HepG2 (cell line): ENCODE measurements at regions not wholly inside any gene's neighbourhood (a gene's known extent, or its start where the extent isn't known, plus 50 kb on each side); places are given as distances from the start of the nearest gene placed in this dataset.
A peak's percentile ranks its signal among the peaks of the same experiment; 100 is the strongest.

Experiments used
- ATAC-seq: fragments of 200-7000 bp; cut with Tn5 transposase; 3 replicates; pipeline ENCODE4 v1.9.1; 2020; ENCODE audit warnings: mild to moderate bottlenecking, moderate library complexity
- BruUV-seq: library from RNA; stranded (reverse); fragments of 400-500 nt; replicated peaks from 2 replicates; lab custom pipeline; 2021; lab: Mats Ljungman, UMichigan
- CTCF ChIA-PET: fragments of 300-600 bp; formaldehyde crosslinking; extraction: SDS; loops from one replicate; lab custom pipeline; 2021; ENCODE audit warnings: low total read pairs, inconsistent platforms, low intra/inter-chr PET ratio; lab: Yijun Ruan, JAX
- POLR2A ChIA-PET: fragments of 350-600 bp; sonication (Branson Sonifier 250); formaldehyde crosslinking; loops from one replicate; lab custom pipeline; 2020; ENCODE audit warnings: antibody characterized with exemption, inconsistent platforms; lab: Yijun Ruan, JAX
- DNase-seq: peaks from one replicate; pipeline ENCODE4 v3.0.0-alpha.2; 2015; ENCODE audit warnings: low spot score
- FAIRE-seq: peaks from 3 replicates; lab custom pipeline; 2011; peaks lifted over from hg19 to GRCh38; lab: Jason Lieb, UNC
- H2AFZ ChIP-seq: one replicate; pipeline ENCODE4 v1.6.1; 2011; ENCODE audit warnings: low read length, inconsistent platforms
- H3K27ac ChIP-seq: fragments of 300-600 bp; 3 replicates; pipeline ENCODE4 v1.8.0; 2011; ENCODE audit warnings: mixed run types, mild to moderate bottlenecking, mixed read lengths, low read length, inconsistent platforms; ENCODE audit not compliant: insufficient read depth; ENCODE audit errors: extremely low read length
- H3K27me3 ChIP-seq, 2 experiments: fragments of 200-600 bp in 1 of 2; 2 replicates in 1 of 2; 3 replicates in 1 of 2; pipeline versions ENCODE4 v1.6.0 to v1.8.0; 2011; ENCODE audit warnings: low read length in 2 of 2, mild to moderate bottlenecking in 2 of 2, moderate library complexity in 2 of 2, inconsistent platforms in 1 of 2; ENCODE audit not compliant: insufficient read depth in 2 of 2, control insufficient read depth in 1 of 2
- H3K36me3 ChIP-seq, 2 experiments: fragments of 200-600 bp in 1 of 2; replicated peaks in 1 of 2; 2 replicates in 1 of 2; 3 replicates in 1 of 2; pipeline versions ENCODE4 v1.5.1 to v1.8.0; 2011; ENCODE audit warnings: low read length in 2 of 2, inconsistent platforms in 1 of 2; ENCODE audit not compliant: insufficient read depth in 2 of 2, control insufficient read depth in 1 of 2
- H3K4me1 ChIP-seq: 2 replicates; pipeline ENCODE4 v1.5.1; 2012; ENCODE audit warnings: low read length, inconsistent platforms; ENCODE audit not compliant: insufficient read depth
- H3K4me2 ChIP-seq: 2 replicates; pipeline ENCODE4 v1.6.0; 2011; ENCODE audit warnings: low read depth, low read length, inconsistent platforms
- H3K4me3 ChIP-seq, 3 experiments: fragments of 200-600 bp in 1 of 3; sonication (generic), shearing (Covaris generic) in 1 of 3; replicated peaks in 1 of 3; 2 replicates each; pipeline ENCODE4 v1.5.1; 2011 to 2016; ENCODE audit warnings: low read length in 3 of 3, inconsistent platforms in 2 of 3, low read depth in 2 of 3, mild to moderate bottlenecking in 2 of 3, control low read depth in 1 of 3, mixed read lengths in 1 of 3; ENCODE audit not compliant: insufficient read depth in 1 of 3
- H3K79me2 ChIP-seq: one replicate; pipeline ENCODE4 v1.6.1; 2011; ENCODE audit warnings: low read length, inconsistent platforms; ENCODE audit not compliant: insufficient read depth
- H3K9ac ChIP-seq: 2 replicates; pipeline ENCODE4 v1.6.0; 2011; ENCODE audit warnings: mild to moderate bottlenecking, low read depth, low read length, inconsistent platforms; ENCODE audit not compliant: insufficient read depth
- H3K9me3 ChIP-seq: 2 replicates; pipeline ENCODE4 v1.5.1; 2012; ENCODE audit warnings: mild to moderate bottlenecking, low read length
- H4K20me1 ChIP-seq: 2 replicates; pipeline ENCODE4 v1.6.0; 2011; ENCODE audit warnings: inconsistent platforms, mild to moderate bottlenecking, low read length, moderate library complexity; ENCODE audit not compliant: insufficient read depth
- AGO1 ChIP-seq: fragments of 200-400 bp; formaldehyde crosslinking; IDR thresholded peaks from 2 replicates; pipeline ENCODE4 v1.6.1; 2017; ENCODE audit warnings: mild to moderate bottlenecking, low read depth, low read length, moderate library complexity; ENCODE audit not compliant: poor library complexity, severe bottlenecking
- ZEB1 ChIP-seq: IDR thresholded peaks from 2 replicates; pipeline ENCODE4 v1.6.1; 2012; ENCODE audit warnings: mild to moderate bottlenecking, low read depth, inconsistent platforms; ENCODE audit not compliant: insufficient replicate concordance
- ZKSCAN1 ChIP-seq: fragments of 150-350 bp; IDR thresholded peaks from 2 replicates; pipeline ENCODE4 v1.6.1; 2014; ENCODE audit warnings: low read length
- ZMYM2 ChIP-seq: sonication (generic); formaldehyde crosslinking; IDR thresholded peaks from 2 replicates; pipeline ENCODE4 v1.8.0; 2022; ENCODE audit warnings: mild to moderate bottlenecking, missing genetic modification reagents
- ZNF263 ChIP-seq: sonication (generic); formaldehyde crosslinking; IDR thresholded peaks from 2 replicates; pipeline ENCODE4 v1.4.0; 2020; ENCODE audit warnings: missing genetic modification reagents
- ZNF598 ChIP-seq: sonication (generic); formaldehyde crosslinking; IDR thresholded peaks from 2 replicates; pipeline ENCODE4 v1.5.1; 2020; ENCODE audit warnings: mild to moderate bottlenecking, missing genetic modification reagents, borderline replicate concordance
- ZSCAN12 ChIP-seq: sonication (generic); formaldehyde crosslinking; IDR thresholded peaks from 2 replicates; pipeline ENCODE4 v1.9.0; 2021; ENCODE audit warnings: mild to moderate bottlenecking, missing genetic modification reagents
- WGBS: methylation state at CpG from one replicate; pipeline ENCODE4 v1.1.6; 2017; ENCODE audit warnings: low lambda C conversion rate; 5-methylcytosine and 5-hydroxymethylcytosine counted together
- in situ Hi-C: cut with HindIII; loops from 2 replicates; pipeline ENCODE4 v1.10.0; 2017; ENCODE audit warnings: low pct_unique_long_range_greater_than_20kb; ENCODE audit not compliant: extremely low pct_ligation_motif_present
- intact Hi-C: fragments of 100-400 bp; cut with micrococcal nuclease; formaldehyde crosslinking; loops from one replicate; pipeline ENCODE4 v1.10.0; 2022; ENCODE audit not compliant: unreplicated experiment
- TF ChIP-seq, protein P1 (sequence below): sonication (generic); formaldehyde crosslinking; IDR thresholded peaks from 2 replicates; pipeline ENCODE4 v1.4.0; 2020; ENCODE audit warnings: low read depth, missing genetic modification reagents
- TF ChIP-seq, protein P2 (sequence below): sonication (generic); formaldehyde crosslinking; IDR thresholded peaks from 2 replicates; pipeline ENCODE4 v1.8.1; 2023; ENCODE audit warnings: mild to moderate bottlenecking, missing genetic modification reagents, borderline replicate concordance

DNA sequence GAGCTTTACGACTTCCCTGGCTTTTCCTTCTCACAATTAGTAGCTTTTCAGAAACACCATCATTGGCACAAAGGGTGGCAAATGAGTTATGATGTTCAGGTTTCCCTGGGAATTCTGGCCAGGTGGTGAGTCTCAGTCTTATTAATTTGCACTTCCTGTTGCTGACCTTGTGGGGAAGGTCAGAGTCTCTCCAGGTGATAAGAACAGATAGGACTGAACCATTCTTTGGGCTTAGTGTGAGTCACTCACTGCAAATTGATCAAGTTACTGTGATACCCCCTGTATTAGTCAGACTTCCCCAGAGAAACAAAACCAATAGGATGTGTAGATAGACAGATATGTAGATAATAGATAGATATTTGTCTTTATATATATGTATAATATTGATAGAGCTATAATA is 53.8 kb upstream of the RANBP3L start:
- no peak overlapping the region for H2AFZ ChIP-seq
- whole genome bisulfite sequencing = 67% methylated on average over 1 of the region's 1 CpG
- no peak overlapping the region for H3K4me3 ChIP-seq
- H3K9me3 ChIP-seq = no peaks in the 10 kb centered on the region
- H3K4me2 ChIP-seq = no peak overlapping the region
- H3K27me3 ChIP-seq = no peaks in the 10 kb centered on the region; a peak in 1 of 5 replicates
- no peaks in the 10 kb centered on the region for H3K79me2 ChIP-seq
- H3K9ac ChIP-seq = no peak overlapping the region
- H3K4me1 ChIP-seq = no peaks in the 10 kb centered on the region
- FAIRE-seq = no peak
- intact Hi-C loops (no loop called here), in situ Hi-C loops (no loop called here)
- H3K27ac ChIP-seq = no peak overlapping the region
- no peaks in the 10 kb centered on the region for H4K20me1 ChIP-seq
- DNase-seq = no peak
- H3K36me3 ChIP-seq = no peaks in the 10 kb centered on the region
- ChIA-PET CTCF (no interaction called here), POLR2A (no interaction called here)
- ATAC-seq = no peak
- BruUV-seq = no TSS peak
- TF ChIP-seq, protein P1, sequence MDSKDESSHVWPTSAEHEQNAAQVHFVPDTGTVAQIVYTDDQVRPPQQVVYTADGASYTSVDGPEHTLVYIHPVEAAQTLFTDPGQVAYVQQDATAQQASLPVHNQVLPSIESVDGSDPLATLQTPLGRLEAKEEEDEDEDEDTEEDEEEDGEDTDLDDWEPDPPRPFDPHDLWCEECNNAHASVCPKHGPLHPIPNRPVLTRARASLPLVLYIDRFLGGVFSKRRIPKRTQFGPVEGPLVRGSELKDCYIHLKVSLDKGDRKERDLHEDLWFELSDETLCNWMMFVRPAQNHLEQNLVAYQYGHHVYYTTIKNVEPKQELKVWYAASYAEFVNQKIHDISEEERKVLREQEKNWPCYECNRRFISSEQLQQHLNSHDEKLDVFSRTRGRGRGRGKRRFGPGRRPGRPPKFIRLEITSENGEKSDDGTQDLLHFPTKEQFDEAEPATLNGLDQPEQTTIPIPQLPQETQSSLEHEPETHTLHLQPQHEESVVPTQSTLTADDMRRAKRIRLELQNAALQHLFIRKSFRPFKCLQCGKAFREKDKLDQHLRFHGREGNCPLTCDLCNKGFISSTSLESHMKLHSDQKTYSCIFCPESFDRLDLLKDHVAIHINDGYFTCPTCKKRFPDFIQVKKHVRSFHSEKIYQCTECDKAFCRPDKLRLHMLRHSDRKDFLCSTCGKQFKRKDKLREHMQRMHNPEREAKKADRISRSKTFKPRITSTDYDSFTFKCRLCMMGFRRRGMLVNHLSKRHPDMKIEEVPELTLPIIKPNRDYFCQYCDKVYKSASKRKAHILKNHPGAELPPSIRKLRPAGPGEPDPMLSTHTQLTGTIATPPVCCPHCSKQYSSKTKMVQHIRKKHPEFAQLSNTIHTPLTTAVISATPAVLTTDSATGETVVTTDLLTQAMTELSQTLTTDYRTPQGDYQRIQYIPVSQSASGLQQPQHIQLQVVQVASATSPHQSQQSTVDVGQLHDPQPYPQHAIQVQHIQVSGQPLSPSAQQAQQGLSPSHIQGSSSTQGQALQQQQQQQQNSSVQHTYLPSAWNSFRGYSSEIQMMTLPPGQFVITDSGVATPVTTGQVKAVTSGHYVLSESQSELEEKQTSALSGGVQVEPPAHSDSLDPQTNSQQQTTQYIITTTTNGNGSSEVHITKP (CRISPR knock-in tag) = peak; percentile 76; the same call in 1 of the 2 replicates
- TF ChIP-seq ZSCAN12 (CRISPR knock-in tag) (no peak), ZEB1 (no peak), ZKSCAN1 (no peak), AGO1 (no peak)
- TF ChIP-seq, all 625 proteins: peak for 1

DNA sequence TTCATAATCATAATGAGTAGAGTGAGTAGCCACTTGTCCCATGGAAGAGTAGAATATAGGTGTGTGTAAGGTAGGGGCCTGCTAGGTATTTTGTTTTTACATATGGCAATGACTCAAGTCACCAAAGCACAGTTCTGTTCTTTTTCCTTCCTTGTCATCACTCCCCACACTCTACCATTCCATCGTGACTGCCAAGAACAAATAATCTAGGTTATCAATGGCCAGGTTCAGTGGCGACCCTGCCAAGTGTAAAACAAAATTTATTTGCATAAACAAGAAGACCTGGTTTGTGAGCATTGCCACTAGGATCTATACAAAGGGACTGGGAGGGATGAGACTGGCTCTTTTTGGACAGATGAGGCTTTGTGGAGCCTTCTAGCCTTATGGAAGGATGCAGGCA is 55.2 kb upstream of the RANBP3L start:
- FAIRE-seq (no peak), ATAC-seq (no peak)
- Histone ChIP-seq H3K36me3 (no peaks in the 10 kb centered on the region), H3K27me3 (no peaks in the 10 kb centered on the region; a peak in 1 of 5 replicates), H3K27ac (no peak overlapping the region), H3K4me1 (no peaks in the 10 kb centered on the region), H3K9me3 (no peaks in the 10 kb centered on the region), H2AFZ (no peak overlapping the region), H3K4me2 (no peak overlapping the region)
- POLR2A ChIA-PET = no interaction called here
- CTCF ChIA-PET = no interaction called here
- in situ Hi-C loops = no loop called here
- BruUV-seq = no TSS peak
- intact Hi-C loops = no loop called here
- WGBS = 0% methylated on average over 2 of the region's 2 CpGs
- TF ChIP-seq ZNF263 = no peak
- TF ChIP-seq ZMYM2 = no peak
- TF ChIP-seq, protein P2, sequence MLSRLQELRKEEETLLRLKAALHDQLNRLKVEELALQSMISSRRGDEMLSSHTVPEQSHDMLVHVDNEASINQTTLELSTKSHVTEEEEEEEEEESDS (CRISPR knock-in tag) = no peak
- no peak for TF ChIP-seq ZNF598 (CRISPR knock-in tag)
- TF ChIP-seq, all 625 proteins: peak for 0
- no peak overlapping the region for H3K4me3 ChIP-seq
- H4K20me1 ChIP-seq = no peaks in the 10 kb centered on the region
- H3K9ac ChIP-seq = no peak overlapping the region
- H3K79me2 ChIP-seq = no peaks in the 10 kb centered on the region
- DNase-seq = no peak
